ENCODE measurements at regions not wholly inside any gene's neighbourhood (a gene's known extent, or its start where the extent isn't known, plus 50 kb on each side); places are given as distances from the start of the nearest gene placed in this dataset.

- no peak for TF ChIP-seq CTCF (conservative IDR thresholded peaks at IDR 0.05; ENCODE audit: low read depth, low read length)
- TF ChIP-seq EZH2 (IDR thresholded peaks at IDR 0.05; ENCODE audit: borderline replicate concordance, low read depth, low read length, poor library complexity, severe bottlenecking), result no peak
Measured at GRCh38 chr3:174619239-174619638, 239.9 kb upstream of the NAALADL2 start.

Data from A673 (cell line).